GM21526 (cell line): ENCODE measurements at regions not wholly inside any gene's neighbourhood (a gene's known extent, or its start where the extent isn't known, plus 50 kb on each side); places are given as distances from the start of the nearest gene placed in this dataset.
A peak's percentile ranks its signal among the peaks of the same experiment; 100 is the strongest.

Experiments
- ATAC-seq: cut with Tn5 transposase; IDR thresholded peaks from one replicate; pipeline ENCODE4 v1.9.1; 2021; ENCODE audit warnings: moderate library complexity; ENCODE audit not compliant: unreplicated experiment, low FRiP score

DNA sequence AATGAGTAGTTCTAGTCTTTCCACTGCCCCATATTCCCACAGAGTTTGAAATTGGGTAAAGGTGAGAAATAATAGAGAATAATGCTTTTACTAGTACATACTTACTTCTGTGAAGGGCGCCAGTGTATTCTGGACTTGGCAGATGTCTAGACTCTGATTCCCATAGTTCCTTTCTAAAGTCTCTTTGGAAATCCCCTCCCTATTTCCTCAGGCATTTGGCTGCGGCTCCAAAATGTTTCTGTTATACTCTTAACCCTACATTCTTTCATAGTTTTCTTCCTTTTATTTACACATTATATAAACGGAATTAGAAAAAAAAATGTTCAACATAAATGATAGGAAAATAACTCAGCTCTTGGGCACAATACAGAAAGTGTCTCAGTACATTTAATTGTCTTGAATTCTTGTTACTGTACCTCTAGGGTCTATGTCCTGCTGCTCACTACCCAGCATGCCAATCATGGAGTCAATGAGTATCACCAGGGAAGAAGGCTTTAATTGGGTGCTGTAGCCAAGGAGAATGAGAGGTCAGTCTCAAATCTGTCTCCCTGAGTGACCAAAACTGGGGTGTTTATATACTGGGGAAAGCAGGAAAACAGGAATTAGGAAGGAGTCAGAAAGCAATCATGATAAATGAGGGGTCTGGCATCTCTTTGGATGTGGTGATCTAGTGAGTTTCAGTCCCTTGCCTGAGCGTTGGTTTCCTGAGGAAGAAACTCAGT lies 147.8 kb upstream of the MMADHC start:
- ATAC-seq, result no peak

DNA sequence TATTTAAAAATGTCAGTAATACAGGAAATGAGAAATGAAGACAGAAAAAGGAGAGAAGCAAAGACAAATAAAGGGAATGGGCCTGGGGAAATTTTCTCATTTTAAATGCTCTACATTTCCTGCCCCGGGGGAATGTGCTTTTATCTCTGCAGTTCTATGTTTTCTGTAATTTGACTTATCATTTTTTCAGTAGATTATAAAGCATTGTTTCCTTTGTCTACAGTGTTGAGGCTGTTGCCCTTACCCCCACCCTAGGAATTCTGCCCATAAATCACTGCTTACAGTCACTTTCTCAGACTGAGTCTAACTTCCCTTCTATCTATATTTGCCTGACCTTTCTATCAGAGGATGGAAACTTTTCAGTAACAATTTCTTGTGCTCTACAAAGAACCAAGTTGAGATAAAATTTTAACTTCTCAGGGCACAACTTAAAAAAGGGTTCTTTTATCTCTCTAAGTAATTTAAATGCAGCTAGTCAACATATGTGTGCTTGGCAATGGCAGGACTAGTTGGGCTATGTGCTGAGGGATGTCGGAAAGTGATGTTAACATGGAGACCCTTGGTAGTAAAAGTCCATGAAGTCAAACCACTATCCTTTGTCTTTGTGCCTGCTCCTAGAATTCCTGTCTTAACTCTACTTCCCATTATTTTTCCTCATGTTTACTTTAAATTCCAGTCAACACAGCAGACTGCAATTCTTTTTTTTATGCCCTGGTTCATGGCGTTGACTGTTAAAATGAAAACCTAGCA lies 146.5 kb upstream of the MMADHC start:
- ATAC-seq, result no peak

DNA sequence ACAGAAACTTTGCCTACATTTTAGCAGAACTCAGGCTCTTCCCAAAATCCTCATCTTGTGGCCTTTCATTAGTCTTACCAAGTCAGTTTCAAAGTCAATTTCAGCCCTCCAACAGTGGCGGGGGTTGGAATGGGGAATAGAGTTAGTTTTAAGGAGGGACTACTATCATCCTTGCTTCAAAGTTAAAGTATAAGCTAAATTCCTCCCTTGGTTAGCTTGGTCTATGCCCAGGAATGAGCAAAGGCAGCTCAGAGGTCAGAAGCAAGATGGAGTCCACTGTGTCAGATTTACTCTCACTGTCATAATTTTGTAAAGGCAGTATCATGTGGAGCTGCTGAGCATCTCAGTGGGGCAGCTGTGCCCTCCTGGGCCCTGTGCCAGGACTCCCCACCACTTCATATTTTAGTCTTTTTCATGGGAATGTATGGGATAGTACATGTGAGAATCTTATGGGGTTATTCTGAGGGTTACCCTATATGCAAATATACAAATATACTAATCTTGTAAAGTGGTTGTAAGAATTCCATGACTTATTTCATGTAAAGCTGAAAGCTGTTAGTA lies 145.2 kb upstream of the MMADHC start:
- ATAC-seq, result no peak

GRCh38 chr2:149732001-149732685 lies 144.6 kb upstream of the MMADHC start:
- ATAC-seq, result no peak

DNA sequence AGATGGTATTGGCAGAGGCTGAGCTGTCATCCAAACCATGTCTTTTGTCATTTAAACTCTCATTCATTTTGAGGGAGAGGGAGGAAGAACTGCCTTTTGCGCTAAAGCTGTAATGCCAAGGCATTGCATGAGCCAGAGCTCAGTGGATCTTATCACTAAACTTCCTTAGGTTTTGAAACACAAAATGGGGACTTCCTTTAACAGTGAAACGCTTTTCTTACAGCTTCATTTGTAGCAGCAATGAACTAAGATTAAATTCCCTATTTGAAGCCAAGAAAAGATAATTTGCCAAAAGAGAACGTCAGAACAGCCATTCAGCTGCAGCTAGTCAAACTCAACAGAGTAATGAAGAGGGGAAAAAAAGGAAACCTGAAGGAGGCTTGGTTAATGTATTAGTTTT lies 143.5 kb upstream of the MMADHC start:
- ATAC-seq, result no peak

DNA sequence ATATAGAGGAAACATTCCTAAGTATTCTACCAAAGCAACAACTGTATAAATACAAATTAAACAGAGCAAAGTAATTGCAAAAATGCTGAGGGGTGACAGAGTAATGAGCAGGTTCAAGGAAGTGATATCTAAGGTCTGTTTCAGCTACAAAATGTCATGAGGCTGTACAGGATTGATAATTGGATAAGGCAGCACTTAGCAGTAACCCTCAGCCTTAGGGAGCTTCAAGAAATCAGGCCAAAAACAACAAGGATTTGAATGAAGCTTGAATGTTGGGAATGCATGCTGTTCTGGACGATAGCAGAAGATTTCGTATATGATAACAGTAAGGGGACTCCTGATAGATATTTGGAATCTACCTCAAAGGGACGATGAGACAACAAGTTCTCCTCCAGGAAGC lies 142.0 kb upstream of the MMADHC start:
- no peak for ATAC-seq

GRCh38 chr2:149727927-149728326 lies 140.4 kb upstream of the MMADHC start:
- no peak for ATAC-seq

DNA sequence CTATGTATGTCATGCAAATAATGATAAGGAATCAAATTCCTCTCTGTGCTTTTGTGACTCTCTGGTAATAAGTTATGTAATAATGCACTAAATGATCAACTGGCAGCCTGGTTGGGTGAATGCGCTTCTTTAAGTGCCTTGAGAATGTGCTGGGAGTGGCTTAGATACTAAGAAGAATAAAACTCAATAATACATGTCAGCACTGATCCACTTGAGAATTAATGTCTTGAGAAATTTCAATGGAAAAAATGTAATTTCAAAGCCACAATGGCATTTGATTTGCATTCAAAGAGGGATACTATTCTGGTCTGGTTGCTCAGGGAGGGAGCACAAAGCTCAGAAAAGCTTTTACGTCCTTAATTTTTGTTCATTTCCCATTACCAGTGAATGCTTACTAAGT lies 137.7 kb upstream of the MMADHC start:
- ATAC-seq, result no peak

- ATAC-seq, result no peak
Measured at GRCh38 chr2:149724091-149724490, 136.5 kb upstream of the MMADHC start.

DNA sequence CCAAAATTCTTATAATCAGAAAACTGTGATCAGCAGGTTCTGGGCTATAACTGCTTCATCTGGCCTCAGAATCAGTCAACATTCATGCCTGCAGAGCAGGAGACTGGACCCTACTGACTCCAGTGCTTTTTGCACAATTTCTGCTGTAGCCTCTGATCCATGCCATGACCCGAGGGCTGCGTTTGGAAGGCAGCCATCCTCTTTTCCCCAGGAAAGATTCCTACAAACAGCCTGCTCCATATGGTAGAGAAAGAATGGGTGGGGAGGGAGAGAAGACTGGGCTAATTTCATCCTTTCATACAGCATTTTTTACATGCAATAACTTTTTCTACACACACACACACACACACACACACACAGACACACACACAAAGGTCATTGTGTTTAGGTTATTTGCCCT lies 133.0 kb upstream of the MMADHC start:
- no peak for ATAC-seq

DNA sequence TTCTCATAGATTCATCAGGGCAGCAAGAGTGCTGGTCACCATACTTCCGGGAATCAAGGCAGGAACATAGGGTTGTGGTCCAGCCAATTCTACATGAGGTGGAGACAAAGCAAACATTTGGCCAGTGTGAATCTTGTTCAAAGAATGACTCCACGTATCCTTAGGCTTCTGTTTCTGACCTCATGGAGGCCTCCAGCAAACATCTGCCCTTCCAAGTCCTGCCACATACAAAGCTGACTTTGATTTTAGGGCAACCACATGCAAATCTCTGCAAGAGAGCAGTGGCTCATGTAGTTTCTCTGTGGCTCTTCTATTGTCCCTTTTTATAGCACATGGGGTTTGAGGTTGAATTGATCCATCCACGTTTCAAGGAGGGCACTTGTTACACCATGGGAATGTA lies 132.1 kb upstream of the MMADHC start:
- ATAC-seq, result no peak

DNA sequence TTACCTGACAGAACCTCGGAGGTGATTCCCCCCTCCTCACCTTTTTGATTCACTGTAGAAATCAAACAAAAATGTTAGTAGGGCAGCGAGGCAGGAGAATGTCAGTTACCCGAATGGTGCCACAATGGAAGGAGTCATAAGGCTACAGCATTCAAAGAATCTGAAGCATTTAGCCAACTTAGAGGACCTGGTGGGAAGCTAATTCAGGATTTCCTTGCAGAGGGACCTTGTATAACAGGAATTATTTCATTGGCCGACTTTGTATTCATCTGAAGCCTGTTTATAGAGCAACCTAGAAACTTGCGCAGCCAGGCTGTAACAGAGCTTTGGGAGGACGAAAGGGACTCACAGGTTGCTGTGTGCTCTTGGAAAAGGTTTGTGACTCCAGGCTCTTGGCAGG lies 129.1 kb upstream of the MMADHC start:
- no peak for ATAC-seq

GRCh38 chr2:149715894-149716293 lies 128.3 kb upstream of the MMADHC start:
- ATAC-seq, result no peak

DNA sequence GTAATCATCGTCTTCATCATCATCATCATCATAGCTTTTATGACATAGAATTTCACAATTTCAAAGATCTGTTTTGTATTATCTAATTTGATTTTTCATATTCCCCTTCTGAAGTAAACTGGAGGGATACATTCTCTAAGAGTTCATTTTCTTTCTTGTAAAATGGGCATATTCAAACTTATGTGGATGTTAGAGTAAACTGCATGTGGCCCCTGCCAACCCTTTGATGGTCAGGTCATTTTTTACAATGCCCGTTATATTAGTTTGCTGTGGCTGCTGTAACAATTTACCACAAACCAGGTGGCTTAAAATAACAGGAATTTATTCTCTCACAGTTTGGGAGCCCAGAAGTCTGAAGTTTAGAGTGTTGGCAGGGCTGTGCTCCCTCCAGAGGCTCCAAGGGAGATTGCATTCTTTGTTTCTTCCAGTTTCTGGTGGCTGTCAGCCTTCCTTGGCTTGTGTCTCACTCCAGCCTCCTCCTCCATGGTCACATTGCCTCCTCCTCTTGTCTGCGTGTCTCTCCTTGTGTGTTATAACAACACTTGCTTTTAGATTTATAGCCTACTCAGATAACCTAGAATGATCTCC lies 127.5 kb upstream of the MMADHC start:
- peak; percentile 72 for ATAC-seq

DNA sequence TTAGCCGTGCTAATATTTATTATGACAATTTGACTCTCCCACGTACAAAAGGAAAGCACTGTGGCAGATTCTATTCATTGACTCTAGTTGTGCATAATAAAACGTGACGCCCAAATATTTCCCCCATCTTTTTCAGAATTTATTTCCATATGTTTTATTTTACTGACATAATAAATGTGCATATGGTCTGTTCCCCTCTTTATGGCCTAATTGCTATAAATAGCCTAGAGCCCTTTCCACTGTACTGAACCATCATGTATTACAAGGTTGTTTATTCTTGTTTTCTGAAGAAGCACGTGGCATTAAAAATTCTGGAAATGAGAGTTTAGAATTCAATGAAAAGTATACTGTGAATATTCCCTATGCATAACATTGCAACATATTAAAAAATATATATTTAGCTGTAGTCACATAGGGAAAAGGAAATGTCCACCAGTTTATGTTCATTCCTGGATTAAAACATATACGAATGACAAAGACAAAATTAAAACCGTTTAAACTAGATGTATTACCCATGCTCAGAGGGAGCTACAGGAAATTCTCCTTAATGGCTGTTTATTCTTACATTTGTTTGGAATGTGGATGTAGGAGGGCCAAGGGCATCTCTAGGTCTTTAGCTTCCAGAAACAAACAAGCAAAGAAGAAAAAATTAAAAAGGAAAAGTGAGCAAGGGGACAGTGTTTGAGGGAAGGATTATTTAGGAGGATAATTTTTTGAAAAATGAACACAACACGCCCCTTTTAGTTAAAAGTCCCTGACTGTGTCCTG lies 122.1 kb upstream of the MMADHC start:
- ATAC-seq, result no peak

GRCh38 chr2:149703281-149703680 lies 115.7 kb upstream of the MMADHC start:
- no peak for ATAC-seq

- ATAC-seq, result no peak
Measured at GRCh38 chr2:149702571-149702970, 115.0 kb upstream of the MMADHC start.

- no peak for ATAC-seq
Measured at GRCh38 chr2:149701241-149701640, 113.7 kb upstream of the MMADHC start.

DNA sequence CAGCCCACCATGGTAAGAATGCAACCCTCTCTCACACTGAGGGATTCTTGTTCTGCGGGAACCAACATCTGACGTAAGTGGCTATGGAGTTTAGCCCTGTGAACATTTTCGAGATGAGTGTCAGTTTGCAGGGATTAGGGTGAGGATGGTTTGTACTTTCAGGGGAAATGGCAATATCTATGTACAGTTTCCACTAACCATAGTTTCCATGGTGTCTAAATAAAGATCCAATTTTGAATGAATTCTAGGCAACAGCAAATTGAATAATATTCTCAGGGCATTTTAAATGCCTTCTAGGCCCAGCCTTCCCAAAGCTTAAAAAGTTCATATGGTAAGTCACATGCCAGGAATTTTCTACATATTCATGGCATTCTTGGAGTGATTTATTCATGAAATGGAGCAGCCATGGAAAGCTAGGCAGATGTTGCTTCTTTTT lies 105.4 kb upstream of the MMADHC start:
- ATAC-seq, result no peak

DNA sequence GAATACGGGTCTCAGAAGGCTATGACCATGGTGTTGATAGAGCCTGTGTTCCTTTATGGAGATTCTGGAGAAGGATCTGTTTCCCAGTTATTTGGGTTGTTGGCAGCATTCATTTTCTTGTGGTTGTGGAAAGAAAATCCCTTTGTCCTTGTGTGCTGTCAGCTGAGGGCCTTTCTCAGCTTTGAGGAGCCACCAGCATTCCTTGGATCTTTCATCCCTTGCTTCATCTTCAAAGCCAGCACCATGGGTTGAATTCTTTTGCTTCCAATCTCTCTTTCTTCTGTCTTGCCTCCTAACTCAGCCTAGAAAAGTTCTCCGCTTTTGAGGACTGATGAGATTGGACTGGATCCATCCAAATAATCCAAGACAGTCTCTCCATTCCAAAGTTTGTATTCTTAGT lies 103.2 kb upstream of the MMADHC start:
- no peak for ATAC-seq
